ENCODE measurements at regions not wholly inside any gene's neighbourhood (a gene's known extent, or its start where the extent isn't known, plus 50 kb on each side); places are given as distances from the start of the nearest gene placed in this dataset.
"Not testable (repeated sequence)": the region's sequence is repeated elsewhere in the genome, so short reads cannot be mapped to it uniquely, and the experiment has no call there.

DNA sequence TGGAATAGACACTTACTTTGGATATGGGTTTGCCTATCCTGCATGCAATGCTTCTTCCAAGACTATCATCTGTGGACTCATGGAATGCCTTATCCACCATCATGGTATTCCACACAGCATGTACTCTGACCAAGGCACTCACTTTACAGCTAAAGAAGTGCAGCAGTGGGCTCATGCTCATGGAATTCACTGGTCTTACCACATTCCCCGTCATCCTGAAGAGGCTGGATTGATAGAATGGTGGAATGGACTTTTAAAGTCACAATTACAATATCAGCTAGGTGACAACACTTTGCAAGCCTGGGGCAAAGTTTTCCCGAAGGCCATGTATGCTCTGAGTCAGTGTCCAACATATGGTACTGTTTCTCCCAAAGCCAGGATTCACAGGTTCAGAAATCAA lies 199.1 kb downstream of the GJA1 start:
- not testable (repeated sequence) for DNase-seq (ENCODE audit: low read depth)

DNA sequence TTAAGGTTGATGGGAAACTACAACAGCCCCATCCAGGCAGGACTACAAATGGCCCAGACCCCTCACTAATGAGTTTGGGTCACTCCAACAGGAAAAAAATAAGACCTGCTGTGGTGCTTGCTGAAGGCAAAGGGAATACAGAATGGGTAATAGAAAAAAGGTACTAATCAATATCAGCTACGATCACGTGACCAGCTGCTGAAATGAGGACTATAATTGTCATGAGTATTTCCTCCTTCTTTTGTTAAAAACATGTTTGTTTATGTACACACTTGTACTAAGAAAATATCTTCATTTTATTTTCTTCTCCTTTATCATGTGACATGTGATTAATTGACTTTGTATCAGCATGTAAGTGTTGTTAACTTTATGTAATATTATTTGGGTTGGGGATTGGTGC lies 199.9 kb downstream of the GJA1 start:
- no peak for DNase-seq (ENCODE audit: low read depth)

DNA sequence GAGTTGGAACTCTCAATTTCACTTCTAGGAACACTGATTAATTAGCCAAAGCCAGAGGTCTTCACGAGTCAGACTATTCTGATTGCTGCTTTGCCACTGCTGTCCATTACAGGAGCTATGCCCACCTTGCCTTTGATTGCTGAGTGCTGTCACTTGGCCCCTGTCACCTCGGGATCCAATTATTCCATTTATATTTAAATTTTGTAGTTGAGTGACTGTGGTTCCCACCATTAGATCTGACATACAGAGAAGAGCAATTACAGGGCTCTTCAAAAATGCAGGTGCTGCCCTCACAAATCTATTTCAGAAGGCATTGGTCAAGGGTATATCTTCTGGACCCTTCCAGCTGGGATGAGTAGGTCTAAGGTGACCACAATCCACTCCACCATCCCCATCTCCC lies 200.8 kb downstream of the GJA1 start:
- not testable (repeated sequence) for DNase-seq (ENCODE audit: low read depth)

DNA sequence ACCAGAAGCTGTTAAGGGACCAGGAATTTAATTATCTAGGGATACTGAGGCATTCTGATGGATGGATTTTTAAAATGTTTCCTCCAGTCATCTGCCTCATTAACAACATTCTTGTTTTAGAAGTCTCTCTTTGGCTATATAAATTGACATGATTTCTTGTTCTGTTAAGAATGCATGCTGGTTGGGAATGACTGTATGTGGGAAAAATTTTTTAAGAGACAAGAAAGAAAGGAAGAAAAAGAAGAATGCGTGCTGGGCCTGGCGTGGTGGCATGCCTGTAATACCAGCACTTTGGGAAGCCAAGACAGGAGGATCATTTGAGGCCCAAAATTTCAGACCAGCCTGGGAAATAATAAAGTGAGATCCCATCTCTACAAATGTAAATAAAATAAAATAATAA lies 203.6 kb downstream of the GJA1 start:
- DNase-seq (ENCODE audit: low read depth), result no peak

DNA sequence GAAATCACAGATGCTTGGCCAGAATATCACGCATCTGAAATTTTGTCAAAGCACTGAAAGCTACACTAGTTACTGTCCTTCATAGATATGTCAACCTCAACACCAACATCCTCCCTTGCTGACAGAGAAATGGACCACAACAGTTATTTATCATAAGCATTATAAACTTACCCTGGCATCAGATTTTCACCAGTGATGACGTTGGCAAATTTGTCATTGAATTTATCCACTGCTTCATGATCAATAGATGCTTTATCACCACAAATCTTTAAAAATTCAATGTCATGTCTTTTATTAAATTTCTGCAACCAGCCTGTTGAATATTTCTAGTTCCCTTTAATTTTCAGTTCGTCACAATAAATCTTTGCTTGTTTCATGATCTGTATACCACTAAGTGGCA lies 205.7 kb downstream of the GJA1 start:
- no peak for DNase-seq (ENCODE audit: low read depth)

DNA sequence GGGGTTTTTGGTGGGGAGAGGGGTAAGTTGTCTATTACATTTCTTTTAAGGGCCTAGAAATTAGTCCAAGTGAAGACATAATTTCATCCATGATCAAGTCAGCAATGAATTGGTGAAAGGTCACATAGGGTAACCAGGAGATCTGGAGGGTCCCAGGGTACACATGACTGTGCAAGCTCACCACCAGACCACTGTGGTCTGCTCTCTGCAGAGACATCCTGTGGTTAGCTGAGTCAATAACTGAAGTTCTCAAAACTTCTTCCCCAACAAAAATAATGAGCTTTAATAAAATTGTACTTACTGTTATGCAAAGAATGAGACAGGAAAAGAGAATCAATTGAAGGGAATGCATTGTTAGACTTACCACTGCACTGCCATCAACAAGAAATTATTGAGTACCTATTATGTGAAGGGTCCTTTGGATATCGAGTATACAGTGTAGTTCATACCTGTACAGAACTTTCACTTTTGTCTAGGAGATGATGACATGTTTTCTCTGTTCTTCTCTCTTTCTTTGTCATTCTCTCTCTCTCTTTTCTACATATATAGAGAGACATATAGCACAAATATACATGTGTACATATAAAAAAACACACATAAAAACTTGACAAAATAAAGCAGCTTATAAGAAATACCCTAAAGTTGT lies 209.8 kb downstream of the GJA1 start:
- peak; percentile 18 for DNase-seq (ENCODE audit: low read depth)

DNA sequence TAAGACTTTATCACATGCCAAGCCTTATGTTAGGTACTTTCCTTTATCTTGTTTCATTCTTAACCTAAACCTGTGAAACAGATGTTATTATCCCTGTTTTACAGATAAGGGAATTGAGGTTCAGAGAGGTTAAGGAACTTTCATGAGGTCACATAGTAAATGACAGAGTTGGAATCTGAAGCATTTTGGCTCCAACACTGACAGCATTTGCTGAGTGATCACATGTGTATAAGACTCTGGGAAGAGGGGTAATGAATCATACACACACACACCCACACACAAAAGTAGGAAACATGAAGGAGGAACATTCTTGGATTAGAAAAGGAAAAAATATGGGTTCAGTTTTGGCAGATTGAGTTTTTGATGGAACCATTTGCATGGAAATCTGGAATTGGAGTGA lies 212.5 kb downstream of the GJA1 start:
- DNase-seq (ENCODE audit: low read depth), result peak; percentile 37

DNA sequence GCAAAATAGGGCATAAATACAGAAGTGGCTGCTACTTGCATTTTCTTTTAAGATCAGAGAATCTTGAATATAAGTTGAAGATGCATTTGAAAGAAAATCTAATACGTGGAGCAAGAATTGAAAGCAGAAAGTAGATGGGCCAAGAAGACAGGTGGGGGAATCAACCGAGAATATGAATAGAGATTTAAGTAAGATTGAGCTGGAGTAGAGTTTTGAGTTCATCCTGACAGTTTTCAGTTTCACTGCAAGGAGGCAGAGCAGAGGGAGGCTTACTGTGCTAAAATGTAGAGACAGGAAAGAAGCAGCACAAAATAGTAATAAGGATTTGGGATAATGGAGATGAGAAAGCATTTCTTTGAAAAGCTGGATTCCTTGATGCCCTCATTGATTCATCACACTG lies 214.5 kb downstream of the GJA1 start:
- no peak for DNase-seq (ENCODE audit: low read depth)

DNA sequence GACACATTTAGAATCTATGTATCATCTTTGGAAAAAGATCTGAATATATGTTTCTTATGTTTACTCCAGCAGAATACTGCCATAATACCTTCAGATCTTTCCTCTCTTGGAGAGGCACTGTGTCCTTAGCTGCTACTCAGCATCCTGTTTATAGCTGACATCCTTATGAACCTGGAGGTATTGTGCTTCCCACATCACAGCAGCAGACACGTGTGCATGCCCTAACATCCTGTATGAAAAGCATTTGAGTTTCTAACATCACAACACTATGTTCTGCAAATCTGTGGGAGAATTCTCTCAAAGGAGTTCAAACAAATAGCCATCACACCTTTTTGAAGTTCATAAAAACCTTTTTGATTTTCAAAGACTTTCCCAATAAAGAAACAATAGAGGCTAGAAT lies 216.0 kb downstream of the GJA1 start:
- DNase-seq (ENCODE audit: low read depth), result no peak

DNA sequence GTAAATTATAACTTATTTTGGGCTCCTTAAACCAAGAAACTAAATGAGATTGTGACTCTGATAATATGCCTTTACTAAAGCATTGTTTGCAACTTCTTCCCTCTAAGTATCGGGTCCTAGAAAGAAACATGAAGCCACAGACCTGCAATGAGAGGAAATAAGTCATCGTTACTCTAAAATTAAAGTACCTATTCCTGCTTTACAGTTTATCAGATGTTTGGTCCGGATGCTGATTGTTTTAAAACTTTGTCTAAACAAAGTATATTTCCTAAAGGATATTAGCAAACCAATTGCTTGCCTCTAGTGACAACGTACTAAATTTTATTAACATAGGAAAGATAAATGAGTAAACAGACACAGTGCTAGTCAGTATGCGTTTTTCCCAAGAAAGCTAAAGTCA lies 216.8 kb downstream of the GJA1 start:
- no peak for DNase-seq (ENCODE audit: low read depth)

DNA sequence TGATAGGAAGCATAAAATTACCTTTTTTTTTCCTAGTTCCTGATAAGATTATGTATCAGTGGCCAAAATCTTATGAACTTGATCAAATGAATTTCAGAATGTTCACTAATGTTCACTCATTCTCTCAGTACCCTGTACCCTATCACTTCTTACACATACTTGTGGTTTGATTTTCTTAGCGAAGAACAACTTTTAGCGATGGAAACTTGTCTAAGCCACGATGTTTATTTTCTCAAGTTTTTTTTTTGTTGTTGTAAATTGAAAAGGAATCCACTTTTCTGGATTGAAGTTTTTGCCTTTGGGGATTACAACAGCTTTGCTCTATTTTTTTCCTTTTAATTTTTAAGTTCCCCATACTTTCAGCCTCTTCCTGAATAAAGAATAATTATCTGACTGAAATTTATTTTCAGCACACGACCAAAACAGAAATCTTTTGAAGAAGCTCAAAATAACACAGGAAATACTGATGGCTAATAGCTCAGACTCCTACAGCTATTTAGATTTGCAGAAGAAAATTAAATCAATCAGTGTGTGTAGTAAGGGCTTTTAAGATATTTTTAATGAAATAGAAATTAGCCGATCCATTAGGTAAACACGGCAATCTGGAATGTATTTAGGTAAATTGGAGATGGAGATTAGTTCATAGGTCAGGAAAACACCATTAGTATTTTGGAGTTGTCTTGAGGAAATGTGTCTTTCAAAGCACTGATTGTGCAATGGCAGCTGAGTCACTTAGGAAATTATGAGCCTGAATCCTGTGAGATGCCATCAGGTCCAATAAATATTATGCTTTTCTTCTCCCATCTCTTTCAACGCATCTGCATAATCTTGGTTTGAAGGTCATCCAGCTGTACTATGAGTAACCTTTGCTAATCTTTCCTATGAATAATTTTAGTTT lies 217.5 kb downstream of the GJA1 start:
- DNase-seq (ENCODE audit: low read depth), result peak; percentile 55

DNA sequence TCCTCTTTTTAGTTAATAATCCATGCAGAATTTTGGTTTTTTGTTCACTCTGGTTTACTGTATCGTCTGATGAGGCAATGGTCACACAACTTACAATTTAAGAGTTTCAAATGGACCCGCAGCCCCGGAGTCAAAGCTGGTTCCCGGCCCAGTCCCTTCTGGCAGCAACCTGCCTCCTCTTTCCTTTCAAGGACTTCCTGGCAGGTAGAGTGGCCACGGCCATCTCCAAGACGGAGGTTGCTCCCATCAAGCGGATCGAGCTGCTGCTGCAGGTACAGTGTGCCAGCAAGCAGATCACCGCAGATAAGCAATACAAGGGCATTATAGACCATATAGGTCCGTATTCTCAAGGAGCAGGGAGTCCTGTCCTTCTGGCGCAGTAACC lies 218.2 kb downstream of the GJA1 start:
- no peak for DNase-seq (ENCODE audit: low read depth)

DNA sequence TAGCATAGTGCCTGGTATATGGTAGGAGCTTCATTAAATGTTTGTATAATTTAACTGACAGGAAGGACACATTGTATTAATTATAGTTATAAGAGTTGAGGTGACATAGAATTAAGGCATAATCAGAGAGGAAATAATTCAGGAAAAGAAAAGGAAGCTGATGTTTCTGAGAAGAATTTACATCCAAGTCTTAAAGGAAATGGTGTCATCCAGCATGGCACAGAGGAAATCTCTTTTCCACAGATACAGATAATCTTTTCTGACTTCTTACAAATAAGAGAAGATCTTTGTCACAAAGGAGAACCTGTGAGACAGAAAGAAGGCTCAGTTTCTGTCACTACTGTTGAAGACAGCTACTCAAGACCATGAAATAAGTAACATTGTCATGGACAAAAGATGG lies 222.5 kb downstream of the GJA1 start:
- no peak for DNase-seq (ENCODE audit: low read depth)

DNA sequence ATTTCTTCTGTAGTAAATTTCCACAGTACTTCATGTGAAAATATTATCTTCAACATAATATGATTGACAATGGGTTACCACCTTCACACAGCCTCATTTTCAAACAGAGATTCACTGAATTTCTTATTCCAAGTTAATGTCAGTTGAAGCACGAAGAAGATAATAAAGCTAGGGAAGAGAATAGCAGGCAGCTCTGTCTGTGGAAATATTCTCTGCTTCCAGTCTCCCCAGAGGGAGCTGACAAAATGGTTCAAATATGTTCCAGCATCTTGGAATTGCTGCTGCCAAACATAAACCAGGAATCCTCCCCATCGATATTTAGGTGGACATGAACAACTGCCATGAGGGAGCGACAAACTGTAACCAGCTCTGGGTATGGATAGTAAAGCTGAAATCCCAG lies 224.8 kb downstream of the GJA1 start:
- DNase-seq (ENCODE audit: low read depth), result no peak

DNA sequence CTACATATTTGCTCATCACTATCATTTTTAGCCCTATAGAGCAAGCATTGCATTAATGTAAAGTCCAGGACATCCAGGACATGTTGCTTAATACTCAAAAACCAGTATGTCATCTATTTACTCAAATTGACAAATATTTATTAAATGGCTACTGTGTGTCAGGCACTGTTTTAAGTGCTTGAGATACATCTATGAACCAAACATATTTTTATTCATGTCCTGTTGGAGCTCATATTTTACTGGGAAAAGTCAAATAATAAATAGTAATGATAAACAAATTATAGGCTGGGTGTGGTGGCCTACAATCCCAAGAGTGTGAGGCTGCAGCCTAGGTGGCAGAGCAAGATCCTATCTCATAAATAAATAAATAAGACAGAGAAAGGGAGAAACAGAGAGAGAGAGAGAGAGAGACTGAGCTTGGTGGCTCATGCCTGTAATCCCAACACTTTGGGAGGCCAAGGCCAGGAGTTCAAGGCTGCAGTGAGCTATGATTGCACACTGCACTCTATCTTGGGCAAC lies 227.9 kb downstream of the GJA1 start:
- no peak for DNase-seq (ENCODE audit: low read depth)

DNA sequence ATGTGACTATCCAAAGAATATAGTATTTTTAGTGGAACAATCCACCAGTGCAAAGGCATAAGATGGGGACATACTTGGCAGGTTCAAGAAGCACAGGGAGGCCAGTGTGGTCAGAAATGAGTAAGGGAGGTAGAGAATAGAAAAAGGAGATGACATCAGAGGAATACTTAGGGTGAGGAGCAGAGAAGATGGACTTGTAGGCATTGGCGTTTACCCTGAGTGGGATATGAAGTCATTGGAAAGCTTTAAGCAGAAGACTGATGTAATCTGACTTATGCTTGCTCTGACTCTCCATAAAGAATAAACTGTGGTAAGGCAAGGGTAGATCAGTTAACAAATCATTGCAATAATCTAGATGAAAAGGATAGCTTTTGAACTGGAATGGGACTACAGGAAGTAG lies 228.7 kb downstream of the GJA1 start:
- DNase-seq (ENCODE audit: low read depth), result no peak

DNA sequence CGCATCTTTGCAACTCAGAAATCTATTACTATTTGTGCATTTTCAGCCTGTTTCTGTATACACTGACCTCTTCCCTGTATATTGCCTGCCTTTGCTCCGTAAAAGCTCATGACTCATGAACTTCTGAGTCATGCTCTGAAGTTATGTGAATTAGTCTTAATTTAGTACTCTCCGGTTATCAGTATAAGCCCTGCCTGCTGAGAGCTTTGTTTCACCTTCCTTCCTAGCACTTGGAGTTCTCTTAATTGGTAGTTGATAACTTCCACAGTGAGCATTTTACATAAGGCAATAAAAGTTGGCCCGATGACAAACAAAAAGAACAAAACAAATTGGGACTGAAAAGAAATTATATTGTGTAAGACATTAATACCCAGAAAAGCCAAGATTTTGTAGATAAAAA lies 231.4 kb downstream of the GJA1 start:
- DNase-seq (ENCODE audit: low read depth), result peak; percentile 61

DNA sequence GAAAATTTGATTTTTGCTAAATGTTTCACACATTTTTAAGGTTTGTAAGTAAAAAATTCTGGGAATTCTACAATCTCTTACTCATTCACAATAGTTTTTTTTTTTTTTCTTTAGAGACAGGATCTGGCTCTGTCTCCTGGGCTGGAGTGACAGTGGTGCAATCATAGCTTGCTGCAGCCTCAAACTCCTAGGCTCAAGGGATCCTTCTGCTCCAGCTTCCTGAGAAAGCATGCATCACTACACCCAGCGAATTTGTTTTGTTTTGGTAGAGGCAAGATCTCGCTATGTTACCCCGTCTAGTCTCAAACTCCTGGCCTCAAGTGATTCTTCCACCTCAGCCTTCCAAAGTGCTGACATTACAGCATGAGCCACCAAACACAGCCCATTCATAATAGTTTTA lies 232.8 kb downstream of the GJA1 start:
- DNase-seq (ENCODE audit: low read depth), result no peak

DNA sequence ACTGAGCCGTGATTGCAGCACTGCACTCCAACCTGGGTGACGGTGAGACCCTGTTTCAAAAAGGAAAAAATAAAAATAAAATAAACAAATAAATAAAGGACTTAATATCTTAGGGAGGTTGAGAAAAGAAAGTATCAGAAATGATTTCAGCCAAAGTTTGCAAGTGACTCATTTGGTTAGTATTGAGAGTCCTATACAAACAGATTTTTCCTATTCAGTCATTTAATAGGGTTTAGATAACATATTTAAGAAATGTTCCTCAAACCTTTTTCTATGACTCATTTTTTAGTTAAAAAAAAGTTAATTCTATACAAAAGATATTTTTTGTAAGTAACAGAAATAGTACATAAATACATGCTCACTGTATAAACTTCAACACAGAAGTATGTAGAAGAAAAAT lies 235.1 kb downstream of the GJA1 start:
- no peak for DNase-seq (ENCODE audit: low read depth)

DNA sequence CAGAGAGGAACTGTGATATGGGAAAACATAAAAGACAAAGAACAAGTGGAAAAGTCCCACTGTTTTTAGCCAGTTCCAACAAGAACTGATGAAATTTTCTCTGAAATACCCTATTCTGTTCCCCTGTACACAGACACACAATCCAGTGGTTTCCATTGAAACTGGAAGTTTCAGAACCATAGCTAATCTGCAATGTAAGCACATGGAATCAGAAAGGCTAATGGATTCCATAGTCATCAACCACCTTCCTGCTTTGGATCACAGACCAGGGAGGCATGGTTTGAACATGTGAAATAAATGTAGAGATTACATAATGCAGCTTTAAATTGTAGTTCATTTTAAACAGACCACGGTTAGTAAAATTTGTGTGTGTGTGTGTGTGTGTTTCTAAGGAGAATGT lies 242.1 kb downstream of the GJA1 start:
- DNase-seq (ENCODE audit: low read depth), result no peak

DNA sequence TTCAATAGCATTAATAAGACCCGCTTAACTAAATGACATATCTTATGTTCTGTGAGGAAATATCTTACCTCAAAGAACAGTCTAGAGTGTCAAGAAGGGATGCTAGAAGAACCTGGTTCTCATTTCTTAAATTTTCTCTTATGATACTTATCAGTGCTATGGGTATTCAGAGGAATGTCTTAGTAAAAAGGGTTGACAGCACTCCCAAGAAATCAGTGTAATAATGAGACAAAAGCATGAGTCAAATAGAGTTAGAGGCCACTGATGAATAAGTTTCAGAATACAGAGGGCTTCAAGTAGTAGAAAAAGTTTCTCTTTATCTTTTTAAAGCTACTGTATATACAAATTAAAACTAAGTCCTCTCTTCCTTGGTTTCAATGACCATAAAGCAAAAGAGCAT lies 242.8 kb downstream of the GJA1 start:
- DNase-seq (ENCODE audit: low read depth), result no peak

DNA sequence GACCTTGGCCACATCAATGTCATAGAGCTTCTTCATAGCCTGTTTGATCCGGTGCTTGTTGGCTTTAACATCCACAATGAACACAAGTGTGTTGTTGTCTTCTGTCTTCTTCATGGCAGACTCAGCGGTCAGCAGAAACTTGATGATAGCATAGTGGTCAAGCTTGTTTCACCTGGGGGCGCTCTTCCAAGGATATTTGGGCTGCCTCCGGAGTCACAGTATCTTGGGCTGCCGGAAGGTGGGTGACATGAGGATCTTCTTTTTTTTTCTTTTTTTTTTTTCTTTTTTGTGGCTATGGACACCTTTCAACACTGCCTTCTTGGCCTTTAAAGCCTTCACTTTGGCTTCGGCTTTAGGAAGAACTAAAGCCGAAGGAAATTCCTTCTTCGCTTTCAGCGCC lies 244.6 kb downstream of the GJA1 start:
- DNase-seq (ENCODE audit: low read depth), result no peak

DNA sequence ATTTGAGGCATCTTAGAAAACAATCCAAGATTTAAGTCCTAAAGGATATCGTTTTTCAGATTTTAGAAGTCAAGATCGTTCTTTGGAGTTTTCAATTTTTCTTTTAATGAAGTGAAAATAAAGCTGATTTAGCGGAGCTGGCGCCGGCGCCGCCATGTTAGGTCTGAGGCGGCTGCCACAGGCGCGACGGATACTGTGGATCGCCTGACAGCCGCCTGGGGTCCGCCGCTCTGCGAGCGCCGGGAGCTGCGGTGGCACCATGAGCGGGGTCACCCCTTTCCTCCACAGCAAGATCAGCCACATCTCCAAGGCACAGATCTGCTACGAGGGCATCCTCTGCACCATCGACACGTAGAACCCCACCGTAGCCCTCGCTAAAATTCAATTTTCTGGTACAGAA lies 247.2 kb downstream of the GJA1 start:
- no peak for DNase-seq (ENCODE audit: low read depth)
